Coronary artery (tissue), 2 donors: ENCODE measurements at regions not wholly inside any gene's neighbourhood (a gene's known extent, or its start where the extent isn't known, plus 50 kb on each side); places are given as distances from the start of the nearest gene placed in this dataset.

Experiments
- DNase-seq: peaks from one replicate; pipeline ENCODE4 v3.0.0-alpha.2; 2017; ENCODE audit warnings: low spot score
- H3K27ac ChIP-seq, 2 donors: fragments of 200-600 bp; sonication (generic); one replicate each; pipeline ENCODE4 v1.5.1; 2016 to 2019
- H3K4me3 ChIP-seq: fragments of 200-600 bp; sonication (generic); 2 replicates; pipeline ENCODE4 v1.5.1; 2016; ENCODE audit warnings: mild to moderate bottlenecking, moderate library complexity
- TF ChIP-seq, protein P1 (sequence below): fragments of 200-600 bp; sonication (generic); IDR thresholded peaks from one replicate; pipeline ENCODE4 v1.5.1; 2019; ENCODE audit warnings: antibody characterized with exemption

DNA sequence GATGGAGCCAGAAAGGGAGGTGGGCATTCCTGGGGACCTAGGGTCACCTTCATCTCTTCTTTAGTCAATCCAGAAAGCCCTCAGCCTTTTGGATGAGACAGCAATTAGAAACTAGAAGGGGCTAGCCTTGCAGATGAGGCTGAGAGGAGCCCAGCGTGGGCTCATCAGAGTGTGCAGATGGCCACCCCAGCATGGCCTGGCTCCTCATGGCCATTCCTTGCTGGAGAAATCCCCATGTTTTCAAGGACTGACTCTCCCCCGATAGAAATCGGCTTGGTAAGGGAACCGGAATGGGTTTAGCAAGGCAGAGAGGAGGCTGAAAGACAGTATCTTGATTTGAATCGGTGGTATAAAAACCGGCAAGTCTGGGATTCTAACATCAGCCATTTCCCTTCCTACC is 274.6 kb downstream of the BUD13 start:
- no peak overlapping the region for H3K4me3 ChIP-seq
- H3K27ac ChIP-seq = no peak overlapping the region
- TF ChIP-seq, protein P1, sequence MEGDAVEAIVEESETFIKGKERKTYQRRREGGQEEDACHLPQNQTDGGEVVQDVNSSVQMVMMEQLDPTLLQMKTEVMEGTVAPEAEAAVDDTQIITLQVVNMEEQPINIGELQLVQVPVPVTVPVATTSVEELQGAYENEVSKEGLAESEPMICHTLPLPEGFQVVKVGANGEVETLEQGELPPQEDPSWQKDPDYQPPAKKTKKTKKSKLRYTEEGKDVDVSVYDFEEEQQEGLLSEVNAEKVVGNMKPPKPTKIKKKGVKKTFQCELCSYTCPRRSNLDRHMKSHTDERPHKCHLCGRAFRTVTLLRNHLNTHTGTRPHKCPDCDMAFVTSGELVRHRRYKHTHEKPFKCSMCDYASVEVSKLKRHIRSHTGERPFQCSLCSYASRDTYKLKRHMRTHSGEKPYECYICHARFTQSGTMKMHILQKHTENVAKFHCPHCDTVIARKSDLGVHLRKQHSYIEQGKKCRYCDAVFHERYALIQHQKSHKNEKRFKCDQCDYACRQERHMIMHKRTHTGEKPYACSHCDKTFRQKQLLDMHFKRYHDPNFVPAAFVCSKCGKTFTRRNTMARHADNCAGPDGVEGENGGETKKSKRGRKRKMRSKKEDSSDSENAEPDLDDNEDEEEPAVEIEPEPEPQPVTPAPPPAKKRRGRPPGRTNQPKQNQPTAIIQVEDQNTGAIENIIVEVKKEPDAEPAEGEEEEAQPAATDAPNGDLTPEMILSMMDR = no peak
- peak; percentile 46 for DNase-seq

DNA sequence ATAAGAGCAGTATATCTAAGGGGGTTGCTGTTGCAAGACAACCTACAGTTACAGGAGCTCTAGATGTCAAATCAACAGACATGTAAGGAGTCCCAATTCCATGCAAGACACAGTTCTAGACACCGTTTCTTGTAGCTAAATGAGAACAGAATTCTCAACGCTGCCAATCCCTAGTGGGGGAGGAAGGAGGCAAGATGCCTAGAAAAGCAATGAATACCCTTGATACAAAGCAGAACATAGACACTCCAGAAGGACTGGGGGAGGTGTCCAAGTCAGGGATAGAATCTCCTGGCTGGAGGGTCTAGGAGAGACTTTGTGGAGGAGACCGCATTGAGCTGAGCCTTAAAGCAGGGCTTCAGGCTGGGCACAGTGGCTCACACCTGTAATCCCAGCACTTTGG is 280.2 kb downstream of the BUD13 start:
- no peak overlapping the region for H3K4me3 ChIP-seq
- no peak overlapping the region for H3K27ac ChIP-seq
- TF ChIP-seq, protein P1 = no peak
- DNase-seq = no peak

DNA sequence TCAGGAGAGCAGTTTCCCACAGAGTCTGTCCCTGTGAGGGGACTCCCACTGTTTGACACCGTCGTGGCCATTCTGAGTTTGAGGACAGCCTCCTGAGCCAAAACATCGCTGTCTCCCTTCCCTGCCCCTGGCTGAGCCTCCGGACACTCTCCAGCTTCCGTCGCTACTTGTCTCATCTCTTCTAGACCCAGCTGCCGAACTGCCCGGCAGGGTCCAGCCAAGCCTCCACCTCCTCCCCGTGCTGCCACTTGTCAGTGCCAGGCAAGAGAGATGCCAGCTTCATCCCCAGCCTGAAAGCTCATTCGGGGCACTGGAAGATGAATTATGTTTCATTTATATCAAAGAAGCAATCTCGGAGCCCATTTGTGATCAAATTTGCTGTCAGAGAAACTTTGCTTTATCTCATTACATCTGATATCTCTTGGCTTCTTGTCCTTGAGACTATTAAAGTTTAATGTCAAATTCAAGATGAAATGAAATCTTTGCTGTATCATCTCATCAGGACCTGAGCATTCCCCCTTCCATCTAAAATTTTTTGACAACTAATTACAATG is 283.9 kb downstream of the BUD13 start:
- Histone ChIP-seq H3K4me3 (no peak overlapping the region), H3K27ac (no peak overlapping the region)
- no peak for DNase-seq
- TF ChIP-seq, protein P1 = no peak

DNA sequence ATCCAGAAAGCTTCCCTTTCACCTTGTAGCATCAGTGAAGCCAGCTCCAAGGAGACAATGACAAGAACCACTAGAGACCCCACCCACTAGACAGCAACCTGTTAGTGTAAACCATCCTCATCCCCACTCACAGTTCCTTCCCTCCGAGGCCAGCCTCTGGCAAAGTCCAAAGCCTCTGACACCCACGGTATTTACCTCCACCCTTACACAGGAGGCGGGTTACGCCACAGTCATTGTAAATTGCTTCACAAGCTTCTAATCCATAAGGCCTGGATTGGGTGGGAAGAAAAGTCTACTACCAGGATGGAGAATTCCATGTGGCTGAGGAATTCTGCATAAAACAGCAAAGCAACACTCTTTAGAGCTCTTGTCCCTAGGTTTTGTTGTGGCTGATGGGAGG is 287.4 kb downstream of the BUD13 start:
- no peak overlapping the region for H3K4me3 ChIP-seq
- no peak overlapping the region for H3K27ac ChIP-seq
- DNase-seq = no peak
- TF ChIP-seq, protein P1 = no peak

DNA sequence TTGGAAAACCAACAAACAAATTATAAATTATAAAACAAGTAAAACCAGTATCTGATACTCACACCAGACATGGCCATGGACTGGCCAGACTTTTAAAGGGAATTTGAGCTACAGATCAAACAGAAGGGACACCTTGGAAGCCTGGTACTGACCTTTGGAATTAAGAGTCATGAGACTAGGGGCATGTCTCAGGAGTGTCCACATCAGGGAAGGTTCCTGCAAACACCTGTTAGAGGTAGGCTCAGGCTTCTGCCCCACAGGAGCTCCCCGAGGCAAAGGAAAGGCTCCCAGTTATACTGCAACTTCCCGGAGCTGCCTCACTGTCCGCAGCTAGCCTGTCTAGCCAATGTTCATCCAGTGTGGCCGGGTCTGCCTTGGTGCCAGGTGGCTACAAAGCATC is 290.1 kb downstream of the BUD13 start:
- H3K27ac ChIP-seq = no peak overlapping the region
- no peak for DNase-seq
- TF ChIP-seq, protein P1 = no peak
- H3K4me3 ChIP-seq = no peak overlapping the region

DNA sequence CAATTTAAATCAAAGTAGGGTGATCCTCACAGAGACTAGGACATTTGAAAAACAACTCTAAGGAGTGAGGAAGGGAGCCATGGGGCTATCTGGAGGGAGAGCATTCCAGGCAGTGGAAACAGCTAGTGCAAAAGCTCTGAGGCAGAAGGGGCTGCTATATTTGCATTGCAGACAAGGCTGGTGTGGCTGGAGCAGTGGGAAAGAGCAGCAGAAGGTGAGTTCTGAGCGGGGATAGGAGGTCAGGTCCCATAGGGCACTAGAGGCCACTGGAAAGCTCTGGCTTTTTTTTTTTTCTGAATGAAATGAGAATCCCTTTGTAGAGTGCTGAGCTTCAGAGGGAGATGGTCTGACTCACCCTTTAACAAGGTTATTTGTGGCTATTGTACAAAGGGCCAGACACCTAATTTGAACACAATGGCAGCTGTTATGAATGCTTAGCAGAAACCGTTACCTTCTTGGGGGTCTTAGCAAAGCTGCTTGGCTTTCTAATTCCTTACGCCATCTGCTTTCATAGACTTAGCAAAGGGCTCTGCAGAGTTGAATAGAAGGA is 291.6 kb downstream of the BUD13 start:
- TF ChIP-seq, protein P1 = no peak
- DNase-seq = no peak
- no peak overlapping the region for H3K27ac ChIP-seq
- no peak overlapping the region for H3K4me3 ChIP-seq
